A673 (cell line): ENCODE measurements at regions not wholly inside any gene's neighbourhood (a gene's known extent, or its start where the extent isn't known, plus 50 kb on each side); places are given as distances from the start of the nearest gene placed in this dataset.

Experiments
- BruUV-seq: library from RNA; stranded (reverse); fragments of 400-500 nt; replicated peaks from 2 replicates; lab custom pipeline; 2021; lab: Mats Ljungman, UMichigan
- CTCF ChIA-PET: fragments of 300-600 bp; sonication (Branson Sonifier 250); formaldehyde crosslinking; loops from one replicate; lab custom pipeline; 2022; ENCODE audit warnings: antibody characterized with exemption; lab: Charles Lee
- POLR2A ChIA-PET: fragments of 300-600 bp; sonication (Branson Sonifier 250); formaldehyde crosslinking; loops from one replicate; lab custom pipeline; 2022; ENCODE audit warnings: antibody characterized with exemption; ENCODE audit not compliant: low non-redundant PET; lab: Charles Lee
- DNase-seq: peaks from one replicate; pipeline ENCODE4 v3.0.0-alpha.2; 2015; ENCODE audit warnings: low spot score
- H3K27ac ChIP-seq: fragments of 200-600 bp; sonication (generic); 2 replicates; pipeline ENCODE4 v1.5.1; 2016; ENCODE audit warnings: mixed run types, low read depth, mild to moderate bottlenecking, mixed read lengths, antibody characterized with exemption, low read length; ENCODE audit not compliant: poor library complexity, severe bottlenecking
- H3K27me3 ChIP-seq: fragments of 200-600 bp; sonication (generic); replicated peaks from 2 replicates; pipeline ENCODE4 v1.6.1; 2017; ENCODE audit warnings: mixed run types, low read depth, mild to moderate bottlenecking, mixed read lengths, antibody characterized with exemption, low read length; ENCODE audit not compliant: insufficient read depth, poor library complexity
- H3K36me3 ChIP-seq: fragments of 200-600 bp; sonication (generic); 2 replicates; pipeline ENCODE4 v1.6.1; 2016; ENCODE audit warnings: mixed run types, mild to moderate bottlenecking, mixed read lengths, antibody characterized with exemption, low read length; ENCODE audit not compliant: insufficient read depth, poor library complexity, severe bottlenecking
- H3K4me1 ChIP-seq: fragments of 200-600 bp; sonication (generic); 2 replicates; pipeline ENCODE4 v1.6.1; 2017; ENCODE audit warnings: mixed run types, mild to moderate bottlenecking, mixed read lengths, antibody characterized with exemption, low read length; ENCODE audit not compliant: insufficient read depth, poor library complexity, severe bottlenecking
- H3K4me3 ChIP-seq: fragments of 200-600 bp; sonication (generic); 2 replicates; pipeline ENCODE4 v1.5.1; 2016; ENCODE audit warnings: low read depth, mixed run types, mild to moderate bottlenecking, mixed read lengths, low read length; ENCODE audit not compliant: poor library complexity, severe bottlenecking
- H3K9me3 ChIP-seq: fragments of 200-600 bp; sonication (generic); 2 replicates; pipeline ENCODE4 v1.6.1; 2016; ENCODE audit warnings: mixed run types, low read depth, mild to moderate bottlenecking, mixed read lengths, antibody characterized with exemption, low read length; ENCODE audit not compliant: poor library complexity, severe bottlenecking
- CTCF ChIP-seq: fragments of 300-800, 200-600 bp; sonication (generic); conservative IDR thresholded peaks from 2 replicates; pipeline ENCODE4 v1.5.1; 2017; ENCODE audit warnings: low read depth, mild to moderate bottlenecking, antibody characterized with exemption, low read length, moderate library complexity, mixed read lengths
- EZH2 ChIP-seq: fragments of 200-600 bp; sonication (generic); IDR thresholded peaks from 2 replicates; pipeline ENCODE4 v1.6.1; 2017; ENCODE audit warnings: borderline replicate concordance, low read depth, mild to moderate bottlenecking, mixed read lengths, antibody characterized with exemption, low read length; ENCODE audit not compliant: poor library complexity, severe bottlenecking
- intact Hi-C: fragments of 100-400 bp; cut with micrococcal nuclease; formaldehyde crosslinking; loops from one replicate; pipeline ENCODE4 v1.10.0; 2022; ENCODE audit not compliant: unreplicated experiment

- Histone ChIP-seq H3K36me3 (no peaks in the 10 kb centered on the region), H3K9me3 (no peaks in the 10 kb centered on the region), H3K4me1 (no peaks in the 10 kb centered on the region), H3K27ac (no peak overlapping the region), H3K4me3 (no peak overlapping the region), H3K27me3 (no peaks in the 10 kb centered on the region)
- POLR2A ChIA-PET: no interaction called here
- CTCF ChIA-PET: no interaction called here
- TF ChIP-seq CTCF (no peak), EZH2 (no peak)
- intact Hi-C loops: loop anchor here (10.0 kb wide), 1 partner anchor 110 kb away; the partner anchor contains the start of gene SMAD3
- BruUV-seq: no TSS peak
- no peak for DNase-seq
These were observed 110.3 kb upstream of the SMAD3 start for GRCh38 chr15:66955001-66955516.

GRCh38 chr15:66955871-66956585 lies 109.4 kb upstream of the SMAD3 start:
- Histone ChIP-seq H3K27me3 (no peaks in the 10 kb centered on the region), H3K36me3 (no peaks in the 10 kb centered on the region), H3K27ac (no peak overlapping the region), H3K9me3 (no peaks in the 10 kb centered on the region), H3K4me1 (no peaks in the 10 kb centered on the region), H3K4me3 (no peak overlapping the region)
- BruUV-seq: no TSS peak
- no peak for DNase-seq
- ChIA-PET POLR2A (no interaction called here), CTCF (no interaction called here)
- TF ChIP-seq CTCF (no peak), EZH2 (no peak)
- intact Hi-C loops: loop anchor here (10.0 kb wide), 1 partner anchor 109 kb away; the partner anchor contains the start of gene SMAD3

- POLR2A ChIA-PET: no interaction called here
- Histone ChIP-seq H3K36me3 (no peaks in the 10 kb centered on the region), H3K27ac (no peak overlapping the region), H3K9me3 (no peaks in the 10 kb centered on the region), H3K27me3 (no peaks in the 10 kb centered on the region), H3K4me3 (no peak overlapping the region), H3K4me1 (no peaks in the 10 kb centered on the region)
- DNase-seq: no peak
- intact Hi-C loops: loop anchor here (10.0 kb wide), 1 partner anchor 108 kb away; the partner anchor contains the start of gene SMAD3
- BruUV-seq: no TSS peak
- CTCF ChIA-PET: no interaction called here
- TF ChIP-seq CTCF: no peak
- TF ChIP-seq EZH2: no peak
These were observed 108.6 kb upstream of the SMAD3 start for GRCh38 chr15:66956672-66957430.
